Endodermal cell (in vitro differentiated cells): ENCODE measurements at regions not wholly inside any gene's neighbourhood (a gene's known extent, or its start where the extent isn't known, plus 50 kb on each side); places are given as distances from the start of the nearest gene placed in this dataset.
"Not testable (repeated sequence)": the region's sequence is repeated elsewhere in the genome, so short reads cannot be mapped to it uniquely, and the experiment has no call there.

Experiments used
- DNase-seq: peaks from one replicate; pipeline ENCODE4 v3.0.0-alpha.2; 2017
- H3K27ac ChIP-seq: 2 replicates; pipeline ENCODE4 v1.5.1; 2013; ENCODE audit warnings: mild to moderate bottlenecking, low read depth, low read length, moderate library complexity
- H3K27me3 ChIP-seq: 2 replicates; pipeline ENCODE4 v1.6.1; 2013; ENCODE audit warnings: mild to moderate bottlenecking, low read length, moderate library complexity; ENCODE audit not compliant: insufficient read depth, control insufficient read depth, poor library complexity, severe bottlenecking
- H3K36me3 ChIP-seq: 2 replicates; pipeline ENCODE4 v1.7.0; 2013; ENCODE audit warnings: mild to moderate bottlenecking, low read length, moderate library complexity; ENCODE audit not compliant: control insufficient read depth, insufficient read depth
- H3K4me1 ChIP-seq: one replicate; pipeline ENCODE4 v1.7.0; 2013; ENCODE audit warnings: low read length; ENCODE audit not compliant: control insufficient read depth, insufficient read depth
- H3K4me3 ChIP-seq: 2 replicates; pipeline ENCODE4 v1.5.1; 2013; ENCODE audit warnings: mild to moderate bottlenecking, low read length, moderate library complexity
- H3K9ac ChIP-seq: 2 replicates; pipeline ENCODE4 v1.6.1; 2013; ENCODE audit warnings: mild to moderate bottlenecking, low read length, moderate library complexity; ENCODE audit not compliant: poor library complexity, severe bottlenecking; ENCODE audit errors: extremely low read depth
- H3K9me3 ChIP-seq: 2 replicates; pipeline ENCODE4 v1.6.1; 2013; ENCODE audit warnings: mild to moderate bottlenecking, low read length, moderate library complexity; ENCODE audit not compliant: control insufficient read depth
- H3K27ac Mint-ChIP-seq: 2 replicates; pipeline ENCODE4 v1.8.0; 2020; ENCODE audit warnings: mixed read lengths
- H3K27me3 Mint-ChIP-seq: 2 replicates; pipeline ENCODE4 v1.8.0; 2021; ENCODE audit warnings: mild to moderate bottlenecking, mixed read lengths; ENCODE audit not compliant: insufficient read depth
- H3K36me3 Mint-ChIP-seq: 2 replicates; pipeline ENCODE4 v1.8.0; 2020; ENCODE audit warnings: low read depth, mixed read lengths
- H3K4me1 Mint-ChIP-seq: 2 replicates; pipeline ENCODE4 v1.8.0; 2020; ENCODE audit warnings: mixed read lengths
- H3K4me3 Mint-ChIP-seq: 2 replicates; pipeline ENCODE4 v1.8.0; 2020; ENCODE audit warnings: mild to moderate bottlenecking, moderate library complexity, mixed read lengths
- H3K9me3 Mint-ChIP-seq: 2 replicates; pipeline ENCODE4 v1.8.0; 2020; ENCODE audit warnings: mild to moderate bottlenecking, mixed read lengths
- CTCF ChIP-seq: fragments of 200-600 bp; sonication (generic); conservative IDR thresholded peaks from 2 replicates; pipeline ENCODE4 v1.5.0; 2021; ENCODE audit warnings: antibody characterized with exemption, mild to moderate bottlenecking
- WGBS, 2 experiments: methylation state at CpG; one replicate each; pipeline versions ENCODE4 v1.1.5 to v1.1.7; 2013; ENCODE audit warnings: missing lambda C conversion rate in 2 of 2, mixed read lengths in 1 of 2; ENCODE audit not compliant: insufficient coverage in 1 of 2, insufficient read length in 1 of 2; 5-methylcytosine and 5-hydroxymethylcytosine counted together

DNA sequence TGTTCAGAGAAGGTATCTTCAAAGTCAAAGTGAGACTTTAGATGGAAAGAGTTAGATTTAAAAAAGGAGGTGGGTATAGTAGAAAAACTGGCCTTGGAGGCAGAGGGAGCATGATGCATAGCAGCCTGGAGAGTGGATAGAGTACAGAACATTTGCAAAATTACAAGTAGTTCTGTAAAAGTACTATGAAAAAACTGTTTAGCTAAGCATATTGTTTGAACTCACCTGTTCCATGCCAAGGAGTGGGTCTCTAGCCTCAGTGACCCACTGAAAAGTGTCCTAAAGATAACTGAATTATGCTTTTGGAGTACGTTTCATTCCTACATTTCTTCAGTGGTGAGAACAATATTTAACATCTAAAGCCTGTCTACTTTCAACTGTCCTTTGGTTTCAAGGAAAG is 218.9 kb downstream of the NAP1L3 start:
- no peak overlapping the region for H3K9ac ChIP-seq
- Mint-ChIP-seq H3K4me3 (no peak overlapping the region), H3K9me3 (peaks cover 3% of the 10 kb centered on the region), H3K36me3 (no peaks in the 10 kb centered on the region), H3K27me3 (no peaks in the 10 kb centered on the region), H3K27ac (no peak overlapping the region), H3K4me1 (no peaks in the 10 kb centered on the region)
- H3K36me3 ChIP-seq, result no peaks in the 10 kb centered on the region
- 83% methylated on average over 1 of the region's 1 CpG; no CpG with 5 or more reads in 1 of the 2 experiments for WGBS, 2 experiments
- H3K4me3 ChIP-seq, result no peak overlapping the region
- no peak for DNase-seq
- no peak for TF ChIP-seq CTCF
- no peak overlapping the region for H3K27ac ChIP-seq
- H3K4me1 ChIP-seq, result no peaks in the 10 kb centered on the region
- H3K9me3 ChIP-seq, result no peaks in the 10 kb centered on the region
- H3K27me3 ChIP-seq, result no peaks in the 10 kb centered on the region

DNA sequence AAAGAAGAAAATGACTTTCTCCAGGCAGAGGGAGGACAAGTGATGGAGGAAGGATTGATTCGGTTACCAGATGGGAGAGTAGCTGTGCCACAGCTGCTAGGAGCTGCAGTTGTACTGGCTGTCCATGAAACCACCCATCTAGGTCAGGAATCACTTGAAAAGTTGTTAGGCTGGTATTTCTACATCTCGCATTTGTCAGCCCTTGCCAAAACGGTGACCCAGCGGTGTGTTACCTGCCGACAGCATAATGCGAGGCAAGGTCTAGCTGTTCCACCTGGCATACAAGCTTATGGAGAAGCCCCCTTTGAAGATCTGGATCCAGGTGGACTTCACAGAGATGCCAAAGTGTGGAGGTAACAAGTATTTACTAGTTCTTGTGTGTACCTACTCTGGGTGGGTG is 238.7 kb downstream of the NAP1L3 start:
- 90% methylated on average over 6 of the region's 6 CpGs; no CpG with 5 or more reads in 1 of the 2 experiments for WGBS, 2 experiments
- not testable (repeated sequence) for H3K36me3 Mint-ChIP-seq, H3K9me3 Mint-ChIP-seq, H3K4me1 Mint-ChIP-seq, H3K27ac Mint-ChIP-seq, H3K36me3 ChIP-seq, H3K4me3 Mint-ChIP-seq, H3K9me3 ChIP-seq, H3K27me3 Mint-ChIP-seq, H3K27me3 ChIP-seq, H3K4me3 ChIP-seq, DNase-seq, H3K9ac ChIP-seq, H3K27ac ChIP-seq, H3K4me1 ChIP-seq

GRCh38 chrX:93428497-93428896 is 244.9 kb downstream of the NAP1L3 start:
- Histone ChIP-seq H3K9me3 (no peaks in the 10 kb centered on the region), H3K27me3 (no peaks in the 10 kb centered on the region), H3K27ac (no peak overlapping the region), H3K4me1 (no peaks in the 10 kb centered on the region), H3K9ac (no peak overlapping the region), H3K36me3 (no peaks in the 10 kb centered on the region), H3K4me3 (no peak overlapping the region)
- no peak for DNase-seq
- Mint-ChIP-seq H3K4me1 (peaks cover 8% of the 10 kb centered on the region), H3K36me3 (no peaks in the 10 kb centered on the region), H3K27ac (no peak overlapping the region), H3K27me3 (no peaks in the 10 kb centered on the region), H3K9me3 (peaks cover 4% of the 10 kb centered on the region), H3K4me3 (no peak overlapping the region)
- 80 to 96% methylated on average over 1 to 3 of the region's 3 CpGs for WGBS, 2 experiments
- TF ChIP-seq CTCF, result no peak

- Mint-ChIP-seq H3K36me3 (no peaks in the 10 kb centered on the region), H3K27ac (no peak overlapping the region), H3K4me3 (no peak overlapping the region), H3K9me3 (no peaks in the 10 kb centered on the region), H3K27me3 (no peaks in the 10 kb centered on the region), H3K4me1 (peaks cover 13% of the 10 kb centered on the region)
- Histone ChIP-seq H3K4me1 (no peaks in the 10 kb centered on the region), H3K9me3 (no peaks in the 10 kb centered on the region), H3K4me3 (no peak overlapping the region), H3K36me3 (no peaks in the 10 kb centered on the region), H3K27me3 (no peaks in the 10 kb centered on the region), H3K9ac (no peak overlapping the region), H3K27ac (no peak overlapping the region)
- TF ChIP-seq CTCF, result peak; percentile 86
- peak; percentile 70 for DNase-seq
- WGBS, 2 experiments, result 30 to 60% methylated on average over 1 to 6 of the region's 6 CpGs
These were observed 250.7 kb downstream of the NAP1L3 start for GRCh38 chrX:93422693-93423092.
